ENCODE measurements at regions not wholly inside any gene's neighbourhood (a gene's known extent, or its start where the extent isn't known, plus 50 kb on each side); places are given as distances from the start of the nearest gene placed in this dataset.

GRCh38 chr10:107747851-107748250 lies 583.3 kb upstream of the SORCS1 start:
- TF ChIP-seq, protein P1, sequence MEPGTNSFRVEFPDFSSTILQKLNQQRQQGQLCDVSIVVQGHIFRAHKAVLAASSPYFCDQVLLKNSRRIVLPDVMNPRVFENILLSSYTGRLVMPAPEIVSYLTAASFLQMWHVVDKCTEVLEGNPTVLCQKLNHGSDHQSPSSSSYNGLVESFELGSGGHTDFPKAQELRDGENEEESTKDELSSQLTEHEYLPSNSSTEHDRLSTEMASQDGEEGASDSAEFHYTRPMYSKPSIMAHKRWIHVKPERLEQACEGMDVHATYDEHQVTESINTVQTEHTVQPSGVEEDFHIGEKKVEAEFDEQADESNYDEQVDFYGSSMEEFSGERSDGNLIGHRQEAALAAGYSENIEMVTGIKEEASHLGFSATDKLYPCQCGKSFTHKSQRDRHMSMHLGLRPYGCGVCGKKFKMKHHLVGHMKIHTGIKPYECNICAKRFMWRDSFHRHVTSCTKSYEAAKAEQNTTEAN (CRISPR knock-in tag; IDR thresholded peaks at IDR 0.05): no peak
- TF ChIP-seq MLX (CRISPR knock-in tag; IDR thresholded peaks at IDR 0.05) (no peak), MXD4 (CRISPR knock-in tag; IDR thresholded peaks at IDR 0.05; ENCODE audit: borderline replicate concordance) (no peak), USF2 (CRISPR knock-in tag; IDR thresholded peaks at IDR 0.05) (no peak), ZNF317 (CRISPR knock-in tag; IDR thresholded peaks at IDR 0.05; ENCODE audit: borderline replicate concordance, low read depth) (no peak), STAT6 (CRISPR knock-in tag; conservative IDR thresholded peaks at IDR 0.05; ENCODE audit: low read depth) (no peak), ZNF219 (CRISPR knock-in tag; IDR thresholded peaks at IDR 0.05; ENCODE audit: borderline replicate concordance) (no peak), ZMAT4 (CRISPR knock-in tag; IDR thresholded peaks at IDR 0.05) (no peak), ZNF281 (CRISPR knock-in tag; IDR thresholded peaks at IDR 0.05) (no peak), EMX1 (CRISPR knock-in tag; IDR thresholded peaks at IDR 0.05) (no peak), ZNF232 (CRISPR knock-in tag; IDR thresholded peaks at IDR 0.05) (no peak), ATF1 (CRISPR knock-in tag; IDR thresholded peaks at IDR 0.05) (no peak), CREB1 (CRISPR knock-in tag; IDR thresholded peaks at IDR 0.05) (no peak), MYBL2 (CRISPR knock-in tag; IDR thresholded peaks at IDR 0.05) (no peak), RORB (CRISPR knock-in tag; IDR thresholded peaks at IDR 0.05) (no peak), ATF2 (CRISPR knock-in tag; IDR thresholded peaks at IDR 0.05; ENCODE audit: borderline replicate concordance, low read depth) (no peak)
- TF ChIP-seq, protein P2, sequence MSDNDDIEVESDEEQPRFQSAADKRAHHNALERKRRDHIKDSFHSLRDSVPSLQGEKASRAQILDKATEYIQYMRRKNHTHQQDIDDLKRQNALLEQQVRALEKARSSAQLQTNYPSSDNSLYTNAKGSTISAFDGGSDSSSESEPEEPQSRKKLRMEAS (CRISPR knock-in tag; IDR thresholded peaks at IDR 0.05): no peak
- TF ChIP-seq, protein P3, sequence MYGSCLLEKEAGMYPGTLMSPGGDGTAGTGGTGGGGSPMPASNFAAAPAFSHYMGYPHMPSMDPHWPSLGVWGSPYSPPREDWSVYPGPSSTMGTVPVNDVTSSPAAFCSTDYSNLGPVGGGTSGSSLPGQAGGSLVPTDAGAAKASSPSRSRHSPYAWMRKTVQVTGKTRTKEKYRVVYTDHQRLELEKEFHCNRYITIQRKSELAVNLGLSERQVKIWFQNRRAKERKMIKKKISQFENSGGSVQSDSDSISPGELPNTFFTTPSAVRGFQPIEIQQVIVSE (CRISPR knock-in tag; IDR thresholded peaks at IDR 0.05; ENCODE audit: borderline replicate concordance): no peak
- Mint-ChIP-seq H3K4me1 (no peaks in the 10 kb centered on the region), H3K27ac (no peak overlapping the region; the same call in 1 of the 2 replicates), H3K27me3 (ENCODE audit: low read depth) (no peaks in the 10 kb centered on the region), H3K9me3 (peaks cover 21% of the 10 kb centered on the region), H3K4me3 (no peak overlapping the region), H3K36me3 (no peaks in the 10 kb centered on the region)
- ATAC-seq (no peak), DNase-seq (ENCODE audit: low spot score) (no peak)
- ChIA-PET CTCF (no interaction called here), POLR2A (no interaction called here)

Measured in WTC11 (cell line).